ENCODE measurements at regions not wholly inside any gene's neighbourhood (a gene's known extent, or its start where the extent isn't known, plus 50 kb on each side); places are given as distances from the start of the nearest gene placed in this dataset.

GRCh38 chr11:92671081-92671480 lies 298.4 kb upstream of the MTNR1B start:
- no peak for DNase-seq
- no peak for TF ChIP-seq CTCF (conservative IDR thresholded peaks at IDR 0.05)
- no peak overlapping the region for H3K18ac ChIP-seq (ENCODE audit: insufficient read length, low read depth, low read length)
- no peak overlapping the region for H3T11ph ChIP-seq (ENCODE audit: low read length)
- H3K4me1 ChIP-seq (ENCODE audit: insufficient read depth, low read length), result no peaks in the 10 kb centered on the region; the same call in 1 of the 2 replicates
- no peak overlapping the region for H4K91ac ChIP-seq (ENCODE audit: insufficient read length, low read depth, low read length)
- no peak overlapping the region for H2BK20ac ChIP-seq (ENCODE audit: low read depth, low read length, poor library complexity, severe bottlenecking)
- H3K56ac ChIP-seq (ENCODE audit: insufficient read length, low read depth, low read length), result no peak overlapping the region
- 0 out of 7 replicates have a peak, but pooled peaks cover 0 to 2% (median 0%) of the 10 kb centered on the region in 3 experiments for H3K36me3 Mint-ChIP-seq (ENCODE audit: insufficient read depth in 1 of 3, low read depth in 3 of 3)
- no peak overlapping the region for H2BK15ac ChIP-seq (ENCODE audit: low read depth, low read length)
- no peak overlapping the region for H3K9ac ChIP-seq (ENCODE audit: extremely low read depth, insufficient read length, low read length)
- no peak overlapping the region for H2BK12ac ChIP-seq (ENCODE audit: insufficient read length, low read depth, low read length)
- H3K27ac ChIP-seq (ENCODE audit: insufficient read length, low read depth, low read length), result no peak overlapping the region
- no peak overlapping the region for H4K5ac ChIP-seq (ENCODE audit: insufficient read length, low read depth, low read length)
- H3K4me2 ChIP-seq (ENCODE audit: insufficient read depth, insufficient read length, low read length), result no peak overlapping the region
- H3K4ac ChIP-seq (ENCODE audit: low read depth, low read length), result no peak overlapping the region
- no peak overlapping the region for H3K23ac ChIP-seq (ENCODE audit: insufficient read length, low read depth, low read length)
- H2AFZ ChIP-seq (ENCODE audit: low read length), result no peak overlapping the region
- H3K4me3 Mint-ChIP-seq, result no peak overlapping the region
- no peaks in the 10 kb centered on the region for H3K9me3 Mint-ChIP-seq
- no peaks in the 10 kb centered on the region for H3K23me2 ChIP-seq (ENCODE audit: insufficient read length, low read depth, low read length, poor library complexity, severe bottlenecking)
- H3K79me1 ChIP-seq (ENCODE audit: insufficient read depth, low read depth, low read length, poor library complexity, severe bottlenecking), result no peaks in the 10 kb centered on the region
- peaks cover 29 to 36% of the 10 kb centered on the region in 2 experiments for H3K4me1 Mint-ChIP-seq
- no peaks in the 10 kb centered on the region for H3K27me3 ChIP-seq (ENCODE audit: insufficient read depth, low read length)
- no CpG with 5 or more reads among the region's 6 CpGs for WGBS (ENCODE audit: extremely low coverage, insufficient read length, low lambda C conversion rate)
- H3K79me2 ChIP-seq (ENCODE audit: insufficient read depth, low read length), result no peaks in the 10 kb centered on the region
- peak overlapping the region in 1 of 3 experiments; percentile 19; a peak in 1 of 7 replicates for H3K27ac Mint-ChIP-seq
- H2BK5ac ChIP-seq (ENCODE audit: insufficient read length, low read length), result no peak overlapping the region
- H3K9me3 ChIP-seq (ENCODE audit: control insufficient read depth, low read depth, low read length), result no peaks in the 10 kb centered on the region
- H4K20me1 ChIP-seq (ENCODE audit: control insufficient read depth, insufficient read depth, insufficient read length), result no peaks in the 10 kb centered on the region
- no peaks in the 10 kb centered on the region for H3K27me3 Mint-ChIP-seq (ENCODE audit: low read depth)
- no peak overlapping the region for H4K8ac ChIP-seq (replicated peaks; ENCODE audit: insufficient read length, low read depth, low read length)
- H3K14ac ChIP-seq (ENCODE audit: insufficient read depth, low read length), result no peak overlapping the region
- no peak overlapping the region for H2AK5ac ChIP-seq (ENCODE audit: insufficient read length, low read length)
- no peak overlapping the region for H2BK120ac ChIP-seq (ENCODE audit: low read depth, low read length, poor library complexity, severe bottlenecking)
